ENCODE measurements at regions not wholly inside any gene's neighbourhood (a gene's known extent, or its start where the extent isn't known, plus 50 kb on each side); places are given as distances from the start of the nearest gene placed in this dataset.

- H3K4me3 ChIP-seq, result no peak overlapping the region
- H3K4me1 ChIP-seq (ENCODE audit: low read depth), result no peaks in the 10 kb centered on the region
- DNase-seq (ENCODE audit: low read depth in 1 of 2, low spot score in 1 of 2), result no peak
- H3K36me3 ChIP-seq, result no peaks in the 10 kb centered on the region
- no peak for TF ChIP-seq CTCF (IDR thresholded peaks at IDR 0.05; ENCODE audit: low read depth, low read length)
- H3K27me3 ChIP-seq, result no peaks in the 10 kb centered on the region
- H3K27ac ChIP-seq, result no peak overlapping the region
- no peaks in the 10 kb centered on the region for H3K9me3 ChIP-seq (ENCODE audit: low read depth)
Measured at GRCh38 chr16:17972460-17972943, 364.0 kb downstream of the NPIPA8 start.

- Histone ChIP-seq H3K9me3 (ENCODE audit: low read depth) (no peaks in the 10 kb centered on the region), H3K4me3 (no peak overlapping the region), H3K27ac (no peak overlapping the region), H3K27me3 (no peaks in the 10 kb centered on the region), H3K4me1 (ENCODE audit: low read depth) (no peaks in the 10 kb centered on the region), H3K36me3 (no peaks in the 10 kb centered on the region)
- DNase-seq (ENCODE audit: low read depth in 1 of 2, low spot score in 1 of 2), result no peak
- TF ChIP-seq CTCF (IDR thresholded peaks at IDR 0.05; ENCODE audit: low read depth, low read length), result no peak
Measured at GRCh38 chr16:17970816-17971331, 365.7 kb downstream of the NPIPA8 start.

GRCh38 chr16:17970157-17970765, 366.3 kb downstream of the NPIPA8 start:
- TF ChIP-seq CTCF (IDR thresholded peaks at IDR 0.05; ENCODE audit: low read depth, low read length), result no peak
- H3K27me3 ChIP-seq, result no peaks in the 10 kb centered on the region
- DNase-seq (ENCODE audit: low read depth in 1 of 2, low spot score in 1 of 2), result no peak
- H3K9me3 ChIP-seq (ENCODE audit: low read depth), result no peaks in the 10 kb centered on the region
- no peaks in the 10 kb centered on the region for H3K4me1 ChIP-seq (ENCODE audit: low read depth)
- no peak overlapping the region for H3K4me3 ChIP-seq
- no peak overlapping the region for H3K27ac ChIP-seq
- no peaks in the 10 kb centered on the region for H3K36me3 ChIP-seq

GRCh38 chr16:17965133-17965900, 371.2 kb downstream of the NPIPA8 start:
- no peak for TF ChIP-seq CTCF (IDR thresholded peaks at IDR 0.05; ENCODE audit: low read depth, low read length)
- H3K27me3 ChIP-seq, result no peaks in the 10 kb centered on the region
- H3K27ac ChIP-seq, result no peak overlapping the region
- no peaks in the 10 kb centered on the region for H3K36me3 ChIP-seq
- no peak for DNase-seq (ENCODE audit: low read depth in 1 of 2, low spot score in 1 of 2)
- no peak overlapping the region for H3K4me3 ChIP-seq
- no peaks in the 10 kb centered on the region for H3K4me1 ChIP-seq (ENCODE audit: low read depth)
- H3K9me3 ChIP-seq (ENCODE audit: low read depth), result no peaks in the 10 kb centered on the region

GRCh38 chr16:17964196-17964595, 372.3 kb downstream of the NPIPA8 start:
- no peak for TF ChIP-seq CTCF (IDR thresholded peaks at IDR 0.05; ENCODE audit: low read depth, low read length)
- no peak for DNase-seq (ENCODE audit: low read depth in 1 of 2, low spot score in 1 of 2)
- H3K27ac ChIP-seq, result no peak overlapping the region
- H3K27me3 ChIP-seq, result no peaks in the 10 kb centered on the region
- no peak overlapping the region for H3K4me3 ChIP-seq
- no peaks in the 10 kb centered on the region for H3K9me3 ChIP-seq (ENCODE audit: low read depth)
- no peaks in the 10 kb centered on the region for H3K36me3 ChIP-seq
- no peaks in the 10 kb centered on the region for H3K4me1 ChIP-seq (ENCODE audit: low read depth)
